Hepatocyte (in vitro differentiated cells): ENCODE measurements at regions not wholly inside any gene's neighbourhood (a gene's known extent, or its start where the extent isn't known, plus 50 kb on each side); places are given as distances from the start of the nearest gene placed in this dataset.
"Not testable (repeated sequence)": the region's sequence is repeated elsewhere in the genome, so short reads cannot be mapped to it uniquely, and the experiment has no call there.

Source experiments
- DNase-seq: peaks from one replicate; pipeline ENCODE4 v3.0.0-alpha.2; 2016; ENCODE audit warnings: low spot score
- H2AFZ ChIP-seq: fragments of 200-600 bp; sonication (generic); 2 replicates; pipeline ENCODE4 v1.6.0; 2016; ENCODE audit warnings: antibody characterized with exemption, mild to moderate bottlenecking
- H3K27ac ChIP-seq: fragments of 200-600 bp; sonication (generic); 2 replicates; pipeline ENCODE4 v1.5.1; 2016; ENCODE audit warnings: mild to moderate bottlenecking
- H3K27me3 ChIP-seq: fragments of 200-600 bp; sonication (generic); 2 replicates; pipeline ENCODE4 v1.6.1; 2016
- H3K36me3 ChIP-seq: fragments of 200-600 bp; sonication (generic); replicated peaks from 2 replicates; pipeline ENCODE4 v1.5.1; 2016; ENCODE audit warnings: low read depth; ENCODE audit not compliant: insufficient read depth
- H3K4me1 ChIP-seq: fragments of 200-600 bp; sonication (generic); 2 replicates; pipeline ENCODE4 v1.5.1; 2016; ENCODE audit warnings: mild to moderate bottlenecking, moderate library complexity; ENCODE audit not compliant: insufficient read depth
- H3K4me2 ChIP-seq: fragments of 200-600 bp; sonication (generic); 2 replicates; pipeline ENCODE4 v1.6.0; 2016
- H3K4me3 ChIP-seq: fragments of 200-600 bp; sonication (generic); 2 replicates; pipeline ENCODE4 v1.5.1; 2016; ENCODE audit warnings: mild to moderate bottlenecking
- H3K79me2 ChIP-seq: fragments of 200-600 bp; sonication (generic); 2 replicates; pipeline ENCODE4 v1.6.0; 2017; ENCODE audit warnings: mild to moderate bottlenecking
- H3K9me2 ChIP-seq: fragments of 200-600 bp; sonication (generic); replicated peaks from 2 replicates; pipeline ENCODE4 v1.6.0; 2017; ENCODE audit warnings: mild to moderate bottlenecking; ENCODE audit not compliant: insufficient read depth
- H3K9me3 ChIP-seq: fragments of 200-600 bp; sonication (generic); 2 replicates; pipeline ENCODE4 v1.5.1; 2016; ENCODE audit warnings: low read depth, mild to moderate bottlenecking
- H4K20me1 ChIP-seq: fragments of 200-600 bp; sonication (generic); 2 replicates; pipeline ENCODE4 v1.6.0; 2016; ENCODE audit warnings: mild to moderate bottlenecking; ENCODE audit not compliant: insufficient read depth, poor library complexity, severe bottlenecking
- WGBS: methylation state at CpG from one replicate; pipeline ENCODE4 v1.1.6; 2016; ENCODE audit warnings: low lambda C conversion rate; ENCODE audit errors: missing lambda C conversion rate; 5-methylcytosine and 5-hydroxymethylcytosine counted together

DNA sequence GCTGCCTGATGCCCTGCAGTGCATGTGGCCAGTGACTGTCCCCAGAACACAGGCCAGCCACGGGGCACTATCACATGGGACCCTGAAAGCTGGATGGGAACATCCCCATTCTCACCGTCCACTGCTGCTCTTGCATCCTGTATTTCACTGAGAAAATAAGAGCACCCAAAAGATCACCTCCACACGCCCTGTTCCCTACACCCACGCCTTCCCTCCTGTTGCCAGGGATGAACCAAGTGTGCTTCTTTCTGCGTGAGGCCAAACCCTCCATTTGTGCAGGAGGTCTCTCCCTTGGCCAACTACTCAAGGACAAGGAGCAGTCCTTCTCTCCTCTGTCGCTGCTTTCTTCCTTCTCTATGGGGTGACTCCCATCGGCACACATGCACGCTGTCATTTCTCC is 118.3 kb downstream of the LRRC37A3 start:
- not testable (repeated sequence) for DNase-seq, H3K27ac ChIP-seq, H3K79me2 ChIP-seq, H3K4me1 ChIP-seq, H3K4me3 ChIP-seq, H4K20me1 ChIP-seq, H3K27me3 ChIP-seq, H2AFZ ChIP-seq, H3K36me3 ChIP-seq, H3K4me2 ChIP-seq, H3K9me3 ChIP-seq, H3K9me2 ChIP-seq
- 98% methylated on average over 7 of the region's 8 CpGs for WGBS

DNA sequence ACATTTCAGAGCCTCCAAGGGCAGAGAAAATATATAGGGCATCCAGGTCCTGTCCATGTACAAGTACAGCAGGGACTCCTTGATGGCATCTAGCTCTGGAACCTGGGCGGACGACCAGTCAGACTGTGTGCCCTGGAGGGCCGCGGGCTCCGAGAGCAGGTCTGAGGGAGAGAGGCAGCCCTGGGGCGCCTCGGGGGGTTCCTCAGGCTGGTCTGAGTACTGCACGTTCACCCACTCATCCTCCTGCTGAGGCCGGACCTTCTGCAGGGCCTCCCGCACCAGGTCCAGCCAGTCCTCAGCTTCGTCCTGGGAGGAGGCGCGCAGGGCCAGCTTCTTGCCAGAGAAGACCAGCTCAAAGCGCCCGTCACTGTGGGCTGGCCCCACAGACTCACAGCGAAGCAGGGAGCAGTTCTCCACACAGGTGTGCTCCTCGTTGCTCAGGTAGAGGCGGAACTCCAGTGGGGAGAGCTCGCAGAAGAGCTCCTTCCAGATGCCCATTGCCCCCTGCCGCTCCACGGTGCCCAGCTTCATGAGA is 118.8 kb downstream of the LRRC37A3 start:
- WGBS, result 96% methylated on average over 21 of the region's 21 CpGs
- H3K4me3 ChIP-seq, result not testable (repeated sequence)

DNA sequence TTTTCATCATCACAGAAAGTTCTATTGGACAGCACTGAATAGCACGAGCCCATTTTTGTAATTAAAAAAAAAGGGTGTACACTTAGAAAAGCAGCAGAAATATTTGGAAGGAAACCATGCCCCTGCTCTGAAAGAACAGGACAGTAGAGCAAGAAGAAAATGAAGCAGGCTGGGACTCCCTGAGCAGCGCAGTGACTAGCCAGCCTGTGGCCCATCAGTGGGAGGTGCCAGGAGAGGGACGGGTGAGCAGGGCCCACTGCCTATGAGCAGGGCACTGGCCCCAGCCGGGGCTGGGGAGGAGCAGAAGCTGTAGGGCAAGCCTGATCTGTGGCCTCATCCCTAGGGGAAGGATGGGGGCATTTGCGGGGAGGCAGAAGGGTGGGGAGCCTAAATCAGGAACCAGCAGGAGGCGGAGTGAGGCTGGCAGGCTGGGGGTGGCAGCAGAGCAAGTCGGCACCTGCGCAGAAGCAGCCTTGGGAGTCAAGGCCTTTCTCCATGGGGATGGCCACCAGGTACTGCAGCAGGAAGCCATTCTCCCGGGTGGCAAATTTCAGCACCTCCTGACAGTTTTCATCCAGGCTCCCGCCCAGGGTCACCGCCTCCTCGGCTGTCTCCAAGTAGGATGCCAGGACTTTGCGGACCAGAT is 119.6 kb downstream of the LRRC37A3 start:
- not testable (repeated sequence) for H2AFZ ChIP-seq, H3K27ac ChIP-seq, H3K9me3 ChIP-seq, H4K20me1 ChIP-seq, H3K4me2 ChIP-seq, H3K4me3 ChIP-seq, H3K79me2 ChIP-seq, H3K27me3 ChIP-seq, H3K9me2 ChIP-seq, H3K4me1 ChIP-seq, DNase-seq, H3K36me3 ChIP-seq
- WGBS, result 94% methylated on average over 7 of the region's 13 CpGs

More for the DNA sequence above, 118.8 kb downstream of the LRRC37A3 start:
- not testable (repeated sequence) for H4K20me1 ChIP-seq, H3K9me2 ChIP-seq, DNase-seq, H2AFZ ChIP-seq, H3K4me1 ChIP-seq, H3K36me3 ChIP-seq, H3K4me2 ChIP-seq, H3K27me3 ChIP-seq, H3K79me2 ChIP-seq, H3K27ac ChIP-seq, H3K9me3 ChIP-seq

DNA sequence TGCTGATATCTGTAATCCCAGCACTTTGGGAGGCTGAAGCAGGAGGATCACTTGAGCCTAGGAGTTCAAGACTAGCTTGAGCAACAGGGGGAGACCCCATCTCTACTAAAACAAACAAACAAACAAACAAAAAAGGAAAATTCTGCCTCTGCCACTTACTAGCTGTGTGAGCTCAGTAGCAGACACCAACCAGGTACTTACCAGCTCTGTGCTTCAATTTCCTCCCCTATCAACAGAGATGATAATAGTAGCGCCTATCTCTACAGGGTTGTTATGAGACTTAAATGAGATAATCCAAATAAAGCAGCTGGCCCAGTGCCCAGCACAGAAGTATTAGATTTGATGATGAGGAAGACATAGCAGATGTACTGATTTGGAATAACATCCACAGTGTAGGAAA is 120.3 kb downstream of the LRRC37A3 start:
- not testable (repeated sequence) for H3K27ac ChIP-seq, H3K79me2 ChIP-seq, H3K36me3 ChIP-seq, H2AFZ ChIP-seq, H3K4me1 ChIP-seq, H4K20me1 ChIP-seq, H3K27me3 ChIP-seq, H3K9me3 ChIP-seq, H3K9me2 ChIP-seq, H3K4me3 ChIP-seq, H3K4me2 ChIP-seq, DNase-seq
- WGBS, result 100% methylated on average over 1 of the region's 1 CpG

GRCh38 chr17:64798489-64798790 is 120.8 kb downstream of the LRRC37A3 start:
- H3K36me3 ChIP-seq, H2AFZ ChIP-seq, H3K9me3 ChIP-seq, H3K4me3 ChIP-seq, DNase-seq, H4K20me1 ChIP-seq, H3K27ac ChIP-seq, H3K4me1 ChIP-seq, H3K79me2 ChIP-seq, H3K4me2 ChIP-seq, H3K9me2 ChIP-seq, H3K27me3 ChIP-seq: not testable (repeated sequence)
- WGBS, result 95% methylated on average over 5 of the region's 5 CpGs

- whole genome bisulfite sequencing, result 89% methylated on average over 7 of the region's 15 CpGs
- not testable (repeated sequence) for H3K27ac ChIP-seq, H3K4me2 ChIP-seq, H3K36me3 ChIP-seq, H3K9me3 ChIP-seq, DNase-seq, H2AFZ ChIP-seq, H3K9me2 ChIP-seq, H3K4me1 ChIP-seq, H4K20me1 ChIP-seq, H3K4me3 ChIP-seq, H3K79me2 ChIP-seq, H3K27me3 ChIP-seq
These were observed 121.4 kb downstream of the LRRC37A3 start for GRCh38 chr17:64797746-64798488.

GRCh38 chr17:64795342-64795741 is 123.9 kb downstream of the LRRC37A3 start:
- not testable (repeated sequence) for H3K4me3 ChIP-seq, H3K79me2 ChIP-seq, H3K9me3 ChIP-seq, H2AFZ ChIP-seq, H3K36me3 ChIP-seq, H3K4me2 ChIP-seq, H3K27me3 ChIP-seq, H3K4me1 ChIP-seq, DNase-seq, H3K9me2 ChIP-seq, H4K20me1 ChIP-seq
- peak overlapping the region; percentile 58 for H3K27ac ChIP-seq
- WGBS, result 60% methylated on average over 1 of the region's 1 CpG

- not testable (repeated sequence) for H3K4me2 ChIP-seq
- WGBS, result 85% methylated on average over 16 of the region's 16 CpGs
These were observed 124.6 kb downstream of the LRRC37A3 start for GRCh38 chr17:64794548-64795274.

More at GRCh38 chr17:64794548-64795274, 124.6 kb downstream of the LRRC37A3 start:
- DNase-seq, H4K20me1 ChIP-seq, H3K9me3 ChIP-seq, H2AFZ ChIP-seq, H3K79me2 ChIP-seq, H3K4me1 ChIP-seq, H3K9me2 ChIP-seq, H3K36me3 ChIP-seq, H3K4me3 ChIP-seq, H3K27me3 ChIP-seq: not testable (repeated sequence)
- H3K27ac ChIP-seq, result peak overlapping the region; percentile 58
